22Rv1 (cell line): ENCODE measurements at regions not wholly inside any gene's neighbourhood (a gene's known extent, or its start where the extent isn't known, plus 50 kb on each side); places are given as distances from the start of the nearest gene placed in this dataset.

Experiments used
- ZFX ChIP-seq: fragments of 450-650 bp; IDR thresholded peaks from 2 replicates; pipeline ENCODE4 v1.6.1; 2017; ENCODE audit warnings: antibody characterized with exemption, borderline replicate concordance
- TF ChIP-seq, protein P1 (sequence below): fragments of 450-650 bp; IDR thresholded peaks from 2 replicates; pipeline ENCODE4 v1.5.1; 2017; ENCODE audit warnings: mild to moderate bottlenecking

DNA sequence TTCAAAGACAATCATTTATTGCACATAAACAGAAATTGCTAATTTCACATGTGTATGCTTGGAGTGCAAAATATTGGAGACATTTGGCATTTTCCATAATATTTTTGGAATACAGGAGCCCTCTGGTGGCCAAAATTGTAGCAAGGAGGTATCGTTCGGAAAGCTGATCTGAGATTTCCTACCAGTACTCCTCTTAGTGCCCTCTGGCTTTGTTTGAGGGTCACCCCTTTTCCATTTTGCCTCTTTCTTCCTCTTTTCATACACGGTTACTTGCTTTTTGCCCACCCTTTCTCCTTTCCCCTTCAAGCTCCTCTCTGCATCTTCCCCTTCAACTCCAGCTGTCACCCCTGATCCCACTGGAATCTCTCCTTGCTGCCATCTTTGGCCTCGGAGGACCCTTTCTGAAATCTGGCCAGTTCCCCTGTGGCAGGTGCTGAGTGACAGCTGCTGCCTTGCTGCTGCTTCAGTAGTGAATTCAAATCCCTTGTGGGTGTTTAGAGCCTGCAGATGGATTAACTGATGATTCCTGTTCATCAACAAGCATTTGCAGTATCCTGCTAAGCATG, 164.6 kb upstream of the PARP11 start:
- TF ChIP-seq, protein P1, sequence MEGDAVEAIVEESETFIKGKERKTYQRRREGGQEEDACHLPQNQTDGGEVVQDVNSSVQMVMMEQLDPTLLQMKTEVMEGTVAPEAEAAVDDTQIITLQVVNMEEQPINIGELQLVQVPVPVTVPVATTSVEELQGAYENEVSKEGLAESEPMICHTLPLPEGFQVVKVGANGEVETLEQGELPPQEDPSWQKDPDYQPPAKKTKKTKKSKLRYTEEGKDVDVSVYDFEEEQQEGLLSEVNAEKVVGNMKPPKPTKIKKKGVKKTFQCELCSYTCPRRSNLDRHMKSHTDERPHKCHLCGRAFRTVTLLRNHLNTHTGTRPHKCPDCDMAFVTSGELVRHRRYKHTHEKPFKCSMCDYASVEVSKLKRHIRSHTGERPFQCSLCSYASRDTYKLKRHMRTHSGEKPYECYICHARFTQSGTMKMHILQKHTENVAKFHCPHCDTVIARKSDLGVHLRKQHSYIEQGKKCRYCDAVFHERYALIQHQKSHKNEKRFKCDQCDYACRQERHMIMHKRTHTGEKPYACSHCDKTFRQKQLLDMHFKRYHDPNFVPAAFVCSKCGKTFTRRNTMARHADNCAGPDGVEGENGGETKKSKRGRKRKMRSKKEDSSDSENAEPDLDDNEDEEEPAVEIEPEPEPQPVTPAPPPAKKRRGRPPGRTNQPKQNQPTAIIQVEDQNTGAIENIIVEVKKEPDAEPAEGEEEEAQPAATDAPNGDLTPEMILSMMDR: peak; percentile 76
- no peak for TF ChIP-seq ZFX
